ENCODE measurements at regions not wholly inside any gene's neighbourhood (a gene's known extent, or its start where the extent isn't known, plus 50 kb on each side); places are given as distances from the start of the nearest gene placed in this dataset.
A peak's percentile ranks its signal among the peaks of the same experiment; 100 is the strongest.

DNA sequence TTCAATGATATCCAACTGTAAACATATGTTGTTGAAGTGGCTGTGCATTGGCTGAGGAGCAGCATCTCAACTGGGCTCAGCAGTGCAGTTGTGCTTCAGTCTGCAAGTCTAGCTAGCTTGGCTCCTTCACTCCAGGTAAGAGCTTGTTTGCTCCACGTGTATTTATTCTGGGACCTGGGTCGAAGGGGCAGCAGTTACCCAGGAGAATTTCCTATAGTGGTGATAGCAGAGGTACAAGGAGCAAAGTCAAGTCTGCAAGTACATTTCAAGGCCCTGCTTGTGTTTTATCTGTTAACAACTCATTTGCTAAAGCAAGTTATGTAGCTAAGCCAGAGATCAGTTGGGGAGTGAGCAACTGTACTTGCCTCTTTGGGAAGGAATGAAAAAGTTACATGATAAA is 286.2 kb upstream of the UMPS start:
- DNase-seq (ENCODE audit: low spot score): no peak

DNA sequence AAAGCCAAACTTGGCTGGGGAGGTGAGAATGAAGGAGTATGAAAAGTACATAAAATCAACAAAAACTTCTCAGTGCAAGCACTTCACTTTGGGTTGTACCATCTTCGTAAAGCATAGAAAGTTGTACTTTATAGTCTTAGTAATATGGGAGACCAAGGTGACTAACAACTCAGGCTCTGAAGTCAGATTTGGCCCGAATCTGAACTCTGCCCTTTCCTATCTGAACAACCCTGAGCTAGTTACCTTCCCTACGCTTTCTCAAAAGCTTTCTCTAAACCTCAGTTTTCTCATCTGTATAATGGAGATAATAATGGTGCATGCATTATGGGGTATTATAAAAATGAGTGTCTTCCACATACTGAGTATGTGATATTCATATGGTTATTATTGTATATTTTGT is 285.4 kb upstream of the UMPS start:
- no peak for DNase-seq (ENCODE audit: low spot score)

DNA sequence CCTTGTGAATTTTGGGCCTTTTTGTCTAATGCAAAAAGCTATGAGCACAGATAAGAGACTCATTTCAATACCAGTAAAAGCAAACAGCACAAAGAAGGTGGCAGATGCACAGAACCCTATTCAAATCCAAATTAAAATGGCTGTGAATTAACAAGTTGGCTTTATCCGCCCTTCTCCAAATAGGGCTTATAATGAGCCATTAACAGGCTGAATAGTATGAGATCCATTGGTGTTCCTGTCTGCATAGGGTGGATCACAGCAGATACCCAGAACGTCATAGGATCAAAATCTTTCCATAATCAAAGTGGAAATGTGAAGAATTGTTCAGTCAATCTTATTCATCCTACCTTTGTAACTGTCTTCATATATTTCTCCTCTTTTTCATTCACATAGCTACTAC is 282.4 kb upstream of the UMPS start:
- DNase-seq (ENCODE audit: low spot score): no peak

DNA sequence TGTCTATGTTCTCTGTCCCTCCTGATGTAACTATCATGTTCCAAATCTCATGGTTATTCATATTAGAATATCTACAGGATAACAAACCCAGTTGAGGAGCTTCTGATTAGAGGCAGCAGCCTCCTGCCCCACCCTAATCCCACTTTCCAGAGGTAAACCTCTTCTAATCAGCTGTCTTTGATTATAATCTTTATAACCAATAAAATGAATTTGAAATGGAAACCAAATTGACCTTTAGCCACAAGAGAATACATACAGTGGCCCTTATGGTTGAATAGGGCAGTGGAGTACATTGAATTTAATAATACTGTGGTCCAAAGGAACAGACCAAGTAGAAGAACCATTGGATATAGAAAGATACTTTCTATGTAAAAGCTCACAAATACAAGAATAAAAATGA is 281.3 kb upstream of the UMPS start:
- DNase-seq (ENCODE audit: low spot score): no peak

DNA sequence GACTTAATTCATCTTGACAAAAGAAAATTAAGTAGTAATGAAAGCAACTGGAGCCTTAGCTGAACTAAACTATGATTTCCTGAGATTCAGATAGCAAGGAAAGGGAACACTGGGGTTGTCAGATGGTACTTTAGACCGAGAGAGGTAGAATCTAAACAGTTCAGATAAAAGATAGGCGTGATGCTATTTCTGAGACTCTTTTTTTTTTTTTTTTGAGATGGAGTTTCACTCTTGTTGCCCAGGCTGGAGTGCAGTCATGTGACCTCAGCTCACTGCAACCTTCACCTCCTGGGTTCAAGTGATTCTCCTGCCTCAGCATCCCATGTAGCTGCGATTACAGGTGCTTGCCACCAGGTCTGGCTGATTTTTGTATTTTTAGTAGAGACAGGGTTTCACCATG is 279.9 kb upstream of the UMPS start:
- DNase-seq (ENCODE audit: low spot score): no peak

DNA sequence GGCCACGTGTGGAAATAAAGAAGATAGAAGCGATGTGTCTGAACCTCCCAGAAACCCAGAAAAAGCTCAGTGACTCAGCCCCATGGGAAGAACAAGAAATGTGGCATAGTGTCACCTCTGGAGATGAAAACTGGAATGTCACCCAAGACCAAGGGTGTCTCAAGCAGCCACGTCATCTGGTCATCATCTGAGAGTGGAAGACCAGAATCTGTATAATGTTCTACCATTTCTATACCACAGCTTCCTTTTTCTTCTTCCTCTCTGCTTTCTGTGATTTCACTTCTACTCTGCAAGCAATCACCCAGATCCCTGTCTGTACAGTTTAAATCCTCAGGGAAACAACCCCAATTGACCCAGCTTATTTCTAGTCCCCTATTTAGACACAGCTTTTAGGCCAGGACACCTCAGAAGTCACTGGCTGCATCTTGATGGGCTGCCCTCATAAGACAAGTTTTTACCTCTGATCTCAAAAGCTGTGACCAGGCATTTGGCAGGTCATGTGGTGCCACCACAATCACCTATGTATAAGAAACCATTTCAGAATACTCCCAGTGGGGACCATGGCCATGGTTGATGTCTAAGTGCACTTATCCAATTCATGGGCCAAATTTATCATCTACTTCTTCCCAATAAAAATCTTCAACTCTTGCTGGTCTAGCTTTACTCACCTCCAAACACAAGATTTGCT is 278.5 kb upstream of the UMPS start:
- DNase-seq (ENCODE audit: low spot score): no peak

DNA sequence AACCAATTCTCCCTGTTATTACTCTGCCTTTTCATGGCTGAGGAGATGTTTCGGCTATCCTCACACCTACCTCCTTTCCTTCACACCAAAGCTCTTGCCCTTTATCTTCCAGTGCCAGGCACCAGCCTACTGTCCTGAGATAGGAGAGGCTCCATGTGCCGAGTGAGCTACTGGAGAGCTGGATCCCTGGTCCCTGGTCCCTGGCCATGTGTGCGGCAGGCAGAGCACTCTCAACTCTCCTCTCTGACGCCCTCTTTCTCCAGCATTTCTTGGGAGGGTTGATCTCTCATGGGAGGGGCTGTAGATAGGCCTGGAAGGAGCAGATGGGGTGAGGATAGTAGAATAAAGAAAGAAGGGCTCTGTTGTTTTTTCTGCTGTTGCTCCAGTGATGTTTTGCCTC is 277.1 kb upstream of the UMPS start:
- DNase-seq (ENCODE audit: low spot score): no peak

DNA sequence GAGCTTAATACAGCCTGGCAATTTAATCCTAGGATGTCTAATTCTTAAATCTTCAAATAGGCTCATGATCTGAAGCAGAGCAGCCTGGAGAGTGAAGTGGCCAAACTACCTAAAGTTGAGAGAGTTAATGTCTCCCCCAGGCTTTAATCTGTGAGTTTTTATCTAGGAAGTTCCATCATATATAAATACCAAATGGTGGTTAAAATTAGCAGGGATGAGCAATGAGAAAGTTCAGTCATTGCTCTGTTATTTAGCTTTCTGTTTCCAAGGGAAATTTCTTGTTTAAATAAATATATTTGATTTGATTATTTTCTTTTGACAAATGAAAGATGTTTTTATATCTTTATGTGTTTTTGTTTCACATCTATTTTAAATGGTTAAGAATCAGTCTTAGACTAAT is 274.4 kb upstream of the UMPS start:
- DNase-seq (ENCODE audit: low spot score): no peak

DNA sequence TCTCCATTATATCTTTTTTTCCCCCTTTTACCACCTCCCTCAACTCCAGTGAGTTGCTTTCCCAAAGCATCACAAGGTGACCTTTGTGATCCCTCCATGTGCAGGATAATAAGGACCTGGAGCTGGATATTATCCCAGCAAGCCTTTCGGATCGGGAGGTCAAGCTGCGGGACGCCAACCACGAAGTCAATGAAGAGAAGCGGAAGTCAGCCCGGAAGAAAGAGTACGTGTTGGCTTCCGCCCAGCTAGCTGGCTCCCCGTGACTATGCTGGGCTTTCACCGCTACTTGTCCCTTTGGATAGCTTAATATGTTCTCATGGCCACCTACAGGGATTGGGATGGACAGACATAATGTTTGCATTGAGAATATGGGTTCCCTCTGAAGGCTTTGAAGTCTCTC is 273.7 kb upstream of the UMPS start:
- DNase-seq (ENCODE audit: low spot score): no peak

DNA sequence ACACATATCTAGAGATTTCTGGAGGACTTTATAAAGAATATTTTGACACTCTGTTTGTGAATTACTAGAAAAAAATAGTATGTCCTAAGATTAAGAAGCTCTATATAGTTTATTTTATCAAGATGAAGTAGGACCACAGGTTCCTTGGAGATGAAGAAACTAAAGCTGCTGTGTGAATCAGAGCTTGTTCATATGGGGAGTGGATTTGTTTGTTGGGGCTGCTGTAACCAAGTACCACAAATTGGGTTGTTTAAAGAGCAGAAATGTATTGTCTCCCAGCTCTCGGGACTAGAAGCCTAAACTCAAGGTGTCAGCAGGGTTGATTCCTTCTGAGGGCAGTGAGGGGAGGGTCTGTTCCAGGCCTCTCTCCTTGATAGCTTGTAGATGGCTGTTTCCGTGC is 270.6 kb upstream of the UMPS start:
- no peak for DNase-seq (ENCODE audit: low spot score)

DNA sequence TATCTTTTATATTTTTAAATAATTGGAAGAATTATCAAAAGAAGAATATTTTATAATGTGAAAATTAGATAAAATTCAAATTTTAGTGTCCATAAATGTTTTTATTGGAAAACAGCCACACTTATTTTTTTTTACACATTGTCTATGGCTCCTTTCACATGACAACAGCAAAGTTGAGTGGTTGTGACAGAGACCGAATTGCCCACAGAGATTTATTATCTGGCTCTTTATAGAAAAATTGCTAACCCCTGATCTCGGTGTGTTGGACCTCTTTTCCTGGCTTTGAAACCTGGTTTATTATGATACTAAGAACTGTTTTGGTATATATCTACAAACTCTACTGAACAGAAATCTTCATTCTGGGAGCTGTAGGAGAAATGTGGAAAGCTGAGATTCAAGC is 269.1 kb upstream of the UMPS start:
- no peak for DNase-seq (ENCODE audit: low spot score)

DNA sequence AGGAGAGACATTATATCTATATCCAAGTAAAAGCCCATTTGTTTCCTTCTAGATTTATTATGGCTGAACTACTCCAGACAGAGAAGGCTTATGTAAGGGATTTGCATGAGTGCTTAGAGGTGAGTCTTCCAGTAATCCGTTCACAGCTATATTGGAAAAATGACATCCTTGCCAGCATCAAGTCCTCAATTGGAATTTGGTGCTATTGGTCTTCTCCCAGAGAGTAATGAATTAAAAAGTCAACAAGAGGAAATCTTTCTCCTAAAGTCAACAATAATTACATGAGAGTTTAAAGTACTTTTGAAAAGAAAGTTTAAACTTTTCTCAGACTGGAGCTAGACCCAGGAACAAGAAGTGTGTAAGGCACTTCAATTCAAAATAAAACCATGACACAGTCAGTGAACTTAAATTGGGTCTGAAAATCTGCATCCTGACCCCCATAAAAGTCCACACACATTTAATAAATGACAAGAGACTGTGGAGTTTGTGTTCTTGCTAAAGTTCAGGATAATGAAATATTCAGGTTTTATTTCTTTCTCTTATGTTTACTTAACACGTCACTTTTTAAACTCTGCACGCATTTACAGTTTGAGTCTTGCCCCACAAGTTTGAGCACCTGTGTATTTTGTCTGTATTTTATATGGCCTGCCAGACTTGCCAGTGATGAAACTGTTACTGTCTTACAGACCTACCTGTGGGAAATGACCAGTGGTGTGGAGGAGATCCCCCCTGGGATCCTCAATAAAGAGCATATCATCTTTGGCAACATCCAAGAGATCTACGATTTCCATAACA is 268.2 kb upstream of the UMPS start:
- DNase-seq (ENCODE audit: low spot score): no peak

DNA sequence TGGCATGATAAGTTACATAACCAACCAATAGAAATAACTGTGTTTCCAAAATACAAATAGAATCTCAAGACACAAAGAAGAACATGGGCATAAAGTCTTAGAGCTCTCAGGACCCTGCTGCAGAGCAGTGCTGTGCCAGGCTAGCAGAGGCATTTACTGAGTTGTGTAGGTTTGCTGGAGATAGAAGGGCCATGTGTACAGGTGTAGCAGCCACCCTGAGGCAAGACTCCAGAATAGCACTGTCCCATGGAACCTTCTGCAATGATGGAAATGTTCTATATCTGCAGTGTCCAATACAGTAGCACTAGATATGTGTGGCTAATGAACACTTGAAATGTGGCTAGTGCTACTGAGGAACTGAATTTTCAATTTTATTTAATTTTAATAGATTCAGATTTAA is 267.0 kb upstream of the UMPS start:
- no peak for DNase-seq (ENCODE audit: low spot score)

DNA sequence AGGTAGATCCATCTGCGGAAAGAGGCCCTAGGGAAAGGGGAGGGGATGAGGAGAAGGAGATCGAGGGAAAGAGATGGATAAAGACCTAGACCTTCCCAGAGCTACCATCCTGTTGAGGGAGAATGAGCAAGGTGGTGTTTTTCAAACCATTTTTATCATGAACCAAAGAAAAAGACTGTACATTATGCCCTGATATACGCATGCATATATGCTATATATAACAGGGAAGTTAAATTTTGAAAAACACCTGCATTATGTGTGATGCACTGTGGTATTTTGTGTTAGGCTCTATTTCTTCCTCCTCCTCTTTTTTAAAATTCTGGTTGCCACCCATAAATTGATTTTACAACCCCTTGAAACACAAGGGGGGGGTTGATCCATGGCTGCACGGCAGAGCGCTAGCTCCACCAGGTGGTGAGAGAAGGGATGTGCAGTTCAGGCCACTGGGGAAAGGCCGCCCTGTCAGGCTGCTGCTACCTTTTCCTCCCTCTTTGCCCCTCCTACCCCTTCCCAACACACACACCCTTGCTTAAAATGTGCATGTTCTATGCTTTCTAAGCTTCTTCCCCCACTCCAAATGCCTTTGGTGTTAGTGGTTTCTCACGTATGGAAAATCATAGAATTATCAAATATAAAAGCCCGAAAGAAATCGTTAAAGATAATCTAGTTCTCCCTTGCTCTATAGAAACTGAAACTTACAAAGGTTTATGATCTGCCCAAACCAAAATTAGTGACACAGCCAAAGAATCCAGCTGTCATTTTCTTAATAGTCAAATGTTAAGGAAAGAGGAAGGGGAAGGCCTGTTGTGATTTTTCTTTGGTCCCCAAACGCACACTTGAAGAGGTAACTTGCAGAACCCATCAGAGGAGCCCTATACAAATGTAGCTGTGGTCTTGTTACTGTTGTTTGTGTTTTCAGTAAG is 262.0 kb upstream of the UMPS start:
- DNase-seq (ENCODE audit: low spot score): peak; percentile 84

DNA sequence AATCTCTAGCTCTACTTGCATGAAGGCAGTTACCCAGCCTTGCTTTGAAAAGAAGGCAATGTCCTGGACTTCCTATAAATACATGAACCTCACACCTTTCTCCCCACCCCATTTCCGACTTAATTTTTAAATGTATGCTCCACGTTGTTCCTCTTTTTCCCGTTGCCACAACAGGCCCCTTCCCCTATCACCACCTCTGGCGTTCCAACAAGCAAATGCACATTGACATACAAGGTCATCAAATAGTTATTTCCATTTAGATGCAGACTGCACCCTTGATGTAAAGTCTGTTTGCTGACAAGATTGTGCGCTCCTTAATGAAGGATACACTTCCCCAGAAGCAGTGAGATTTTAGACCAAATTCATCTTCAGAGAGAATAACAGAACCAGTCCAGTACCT is 260.7 kb upstream of the UMPS start:
- DNase-seq (ENCODE audit: low spot score): no peak

DNA sequence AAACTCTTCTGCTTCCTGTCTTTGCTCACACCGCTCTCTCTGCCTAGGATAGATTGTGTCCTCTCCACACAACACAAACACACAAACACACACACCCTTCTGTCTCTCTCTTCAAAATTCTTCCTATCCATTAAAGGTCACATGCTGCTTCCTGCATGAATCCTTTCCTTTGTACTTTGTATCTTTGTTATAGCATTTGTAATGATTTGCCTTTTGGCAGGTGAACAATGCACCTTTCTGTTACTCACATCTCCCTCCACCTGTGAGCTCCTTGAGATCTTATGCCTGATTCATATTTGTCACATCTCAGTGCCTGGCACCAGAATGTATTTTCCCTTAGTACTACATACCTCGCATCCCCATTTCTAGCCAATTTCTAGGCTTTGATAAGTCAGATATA is 251.4 kb upstream of the UMPS start:
- DNase-seq (ENCODE audit: low spot score): no peak

DNA sequence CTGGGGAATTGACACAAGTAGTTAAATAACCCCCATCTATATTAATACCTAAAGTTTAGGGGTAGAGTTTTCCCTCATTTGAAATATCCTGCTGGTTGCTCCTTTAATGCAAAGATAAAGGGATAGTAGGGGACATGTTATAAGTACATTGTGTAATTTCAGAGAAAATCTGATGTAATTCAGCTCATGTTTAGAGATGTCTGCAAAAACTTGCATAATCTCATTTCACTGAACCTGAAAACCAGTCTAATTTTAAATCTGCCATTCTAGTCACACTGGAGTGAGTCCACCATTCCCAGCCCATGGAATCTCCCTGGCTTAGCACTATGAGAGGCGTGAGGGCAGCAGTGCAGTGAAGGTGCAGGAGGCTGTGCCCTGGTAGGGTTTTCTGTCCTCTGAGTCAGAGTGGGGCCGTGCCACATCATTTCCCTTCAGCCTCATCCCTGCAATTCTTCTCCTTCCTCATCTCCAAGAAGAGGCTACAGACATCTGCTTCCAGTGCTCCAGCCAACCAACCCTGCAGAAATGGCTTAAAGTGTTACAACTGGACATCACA is 246.3 kb upstream of the UMPS start:
- no peak for DNase-seq (ENCODE audit: low spot score)

DNA sequence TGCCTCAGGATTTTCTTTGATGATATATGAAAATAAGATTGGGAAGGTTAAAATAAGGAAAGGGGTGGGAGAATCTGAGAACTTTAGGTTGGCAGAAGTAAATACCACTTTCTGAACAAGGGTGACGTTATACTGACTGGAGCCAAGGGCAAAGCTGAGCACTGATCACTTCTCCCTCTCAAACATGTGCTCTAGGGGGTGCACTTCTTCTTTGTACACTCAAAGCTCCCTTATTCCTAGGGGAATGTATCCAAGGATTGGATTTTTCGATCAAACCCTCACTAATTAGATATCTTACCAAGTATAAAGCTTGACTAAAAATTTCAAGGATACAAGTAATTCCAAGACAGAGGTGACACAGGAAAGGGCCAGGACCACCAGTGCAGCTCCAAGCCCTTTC is 243.9 kb upstream of the UMPS start:
- no peak for DNase-seq (ENCODE audit: low spot score)

DNA sequence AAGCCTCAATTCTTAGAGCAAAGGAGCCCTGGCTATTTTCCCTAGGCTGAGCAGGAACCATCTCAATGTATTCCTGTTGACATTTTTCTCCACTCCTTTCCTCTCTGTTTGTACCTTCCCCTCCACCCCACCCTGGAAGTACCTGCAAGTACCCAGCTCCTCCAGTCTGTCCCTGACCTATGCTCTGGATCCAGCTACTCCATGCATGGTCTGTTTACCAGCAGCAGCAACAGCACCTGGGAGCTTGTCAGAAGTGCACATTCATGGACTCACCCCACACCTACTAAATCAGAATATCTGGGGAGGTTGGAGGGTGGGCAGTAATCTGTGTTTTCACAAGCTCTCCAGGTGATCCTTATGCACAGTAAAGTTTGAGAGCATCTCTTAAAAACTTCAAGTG is 240.7 kb upstream of the UMPS start:
- no peak for DNase-seq (ENCODE audit: low spot score)

DNA sequence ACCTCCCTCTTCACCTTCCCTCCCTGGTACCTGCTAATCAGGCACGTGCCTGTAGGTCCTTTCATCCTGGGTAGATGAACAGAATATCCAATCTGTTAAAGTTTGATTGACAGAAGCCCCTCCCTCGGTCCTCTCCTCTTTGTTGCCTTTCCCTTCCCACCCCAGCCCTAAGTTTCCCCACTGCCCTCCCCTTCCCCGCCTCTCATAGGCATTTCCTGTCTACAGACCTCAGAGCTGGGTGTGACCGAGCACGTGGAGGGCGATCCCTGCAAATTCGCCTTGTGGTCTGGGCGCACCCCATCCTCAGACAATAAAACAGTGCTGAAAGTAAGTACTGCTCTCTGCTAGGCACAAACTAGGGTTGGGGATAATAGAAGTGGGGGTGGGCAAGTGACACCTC is 239.2 kb upstream of the UMPS start:
- no peak for DNase-seq (ENCODE audit: low spot score)

DNA sequence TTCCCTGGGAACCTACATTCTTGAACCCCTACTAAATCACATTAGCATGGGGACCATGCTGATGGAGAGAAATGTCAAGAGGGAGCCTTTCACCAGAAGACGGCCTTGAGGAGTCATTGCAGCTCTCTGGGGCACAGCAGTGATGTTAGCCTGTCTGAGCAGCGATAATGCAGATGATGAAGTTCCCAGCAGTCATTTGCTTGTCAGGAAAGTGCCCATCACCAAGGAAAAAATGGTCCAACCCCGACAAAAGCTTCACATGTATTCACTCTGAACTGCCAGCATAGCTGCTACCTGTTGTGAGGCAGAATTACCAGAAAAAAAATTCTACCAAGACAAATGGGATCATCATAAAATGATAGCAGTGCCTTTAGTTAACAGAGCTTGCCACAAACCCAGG is 238.4 kb upstream of the UMPS start:
- no peak for DNase-seq (ENCODE audit: low spot score)

DNA sequence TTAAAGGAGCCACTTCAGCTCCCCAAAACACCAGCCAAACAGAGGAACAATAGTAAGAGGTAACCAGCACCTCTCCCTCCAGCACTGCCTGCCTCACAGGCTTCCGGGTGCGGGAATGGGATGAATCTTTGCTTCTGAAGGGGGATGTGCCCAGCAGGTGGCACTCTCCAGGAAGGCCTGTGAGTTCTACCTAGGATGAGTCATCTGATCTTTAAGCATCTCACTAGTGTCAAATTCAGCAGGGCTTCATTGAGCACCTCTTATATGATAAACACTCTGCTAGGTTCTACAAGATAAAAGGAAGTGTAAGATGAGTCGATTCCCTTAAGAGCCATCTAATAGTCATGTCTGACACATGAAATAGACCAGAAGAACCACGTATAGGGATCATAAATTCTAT is 237.4 kb upstream of the UMPS start:
- DNase-seq (ENCODE audit: low spot score): peak; percentile 43

DNA sequence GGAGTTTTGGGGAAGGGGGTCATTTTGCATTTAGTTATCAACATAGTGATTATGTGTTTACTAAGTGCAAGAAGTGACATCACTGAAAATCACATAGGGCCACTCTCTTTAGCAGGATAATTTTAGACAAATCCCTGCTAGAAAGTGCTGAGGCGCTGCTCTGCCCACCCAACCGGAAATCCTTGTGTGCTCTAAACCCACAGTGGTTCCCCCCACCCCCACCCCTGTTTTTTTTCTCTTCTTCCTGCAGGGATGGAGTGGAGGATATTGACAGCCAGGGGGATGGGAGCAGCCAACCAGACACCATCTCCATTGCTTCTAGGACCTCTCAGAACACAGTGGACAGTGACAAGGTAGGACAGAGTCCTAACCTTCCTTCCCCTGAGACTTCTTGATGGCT is 234.2 kb upstream of the UMPS start:
- no peak for DNase-seq (ENCODE audit: low spot score)

All from D341Med (cell line).